GM19463 (cell line): ENCODE measurements at regions not wholly inside any gene's neighbourhood (a gene's known extent, or its start where the extent isn't known, plus 50 kb on each side); places are given as distances from the start of the nearest gene placed in this dataset.

ENCODE experiments used
- ATAC-seq: cut with Tn5 transposase; IDR thresholded peaks from one replicate; pipeline ENCODE4 v1.9.1; 2021; ENCODE audit warnings: mild to moderate bottlenecking, moderate library complexity; ENCODE audit not compliant: unreplicated experiment

DNA sequence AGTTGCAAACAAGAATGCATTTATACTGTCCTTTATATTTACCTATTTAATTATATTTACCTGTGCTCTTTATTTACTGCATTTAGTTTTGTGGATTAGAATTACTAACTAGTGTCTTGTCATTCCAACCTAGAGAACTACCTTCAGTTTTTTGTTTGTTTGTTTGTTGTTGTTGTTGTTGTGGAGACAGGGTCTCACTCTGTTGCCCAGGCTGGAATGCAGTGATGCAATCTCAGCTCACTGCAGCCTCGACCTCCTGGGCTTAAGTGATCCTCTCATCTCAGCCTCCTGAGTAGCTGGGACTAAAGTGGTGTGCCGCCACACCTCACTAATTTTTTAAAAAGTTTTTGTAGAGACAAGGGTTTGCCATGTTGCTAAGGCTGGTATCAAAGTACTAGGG is 156.4 kb upstream of the AKR1E2 start:
- ATAC-seq, result no peak

DNA sequence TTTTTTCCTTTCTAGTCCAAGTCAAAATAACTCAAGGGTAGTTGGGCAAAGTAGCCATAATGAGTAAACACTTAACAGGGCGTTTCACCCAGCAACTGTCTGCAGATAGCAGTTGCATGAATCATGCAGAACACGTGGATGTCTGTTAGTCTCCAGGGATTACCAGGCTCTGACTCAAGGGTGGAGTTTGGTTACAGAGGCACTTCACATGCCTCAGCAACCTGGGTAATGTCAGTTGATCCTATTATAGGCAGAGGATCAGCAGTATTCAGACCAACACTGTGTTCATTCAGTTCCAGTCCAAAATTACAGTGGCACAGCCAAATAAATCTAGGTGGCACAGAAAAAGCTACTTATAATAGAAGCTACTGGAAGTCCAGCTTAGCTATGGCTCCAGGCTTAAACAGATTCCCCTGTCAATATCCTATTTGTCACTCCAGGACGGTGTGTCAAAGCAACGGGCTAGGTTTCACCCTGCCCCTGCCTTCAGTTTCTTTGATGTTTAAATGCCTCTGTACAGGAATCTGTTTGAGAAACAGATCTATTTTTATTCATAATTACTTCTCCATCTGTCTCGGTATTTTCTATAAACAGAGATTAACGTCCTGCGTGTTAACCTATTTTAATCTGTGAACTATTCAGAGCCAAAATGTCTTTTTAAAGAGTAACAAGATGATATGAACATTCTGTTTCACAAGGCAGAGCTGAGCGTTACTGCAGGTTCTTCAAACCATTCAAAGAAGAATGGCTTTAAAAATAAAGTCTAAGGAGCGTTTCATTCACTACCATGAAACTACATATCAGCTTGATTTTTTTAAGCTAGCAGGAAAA is 162.6 kb upstream of the AKR1E2 start:
- peak; percentile 95 for ATAC-seq

DNA sequence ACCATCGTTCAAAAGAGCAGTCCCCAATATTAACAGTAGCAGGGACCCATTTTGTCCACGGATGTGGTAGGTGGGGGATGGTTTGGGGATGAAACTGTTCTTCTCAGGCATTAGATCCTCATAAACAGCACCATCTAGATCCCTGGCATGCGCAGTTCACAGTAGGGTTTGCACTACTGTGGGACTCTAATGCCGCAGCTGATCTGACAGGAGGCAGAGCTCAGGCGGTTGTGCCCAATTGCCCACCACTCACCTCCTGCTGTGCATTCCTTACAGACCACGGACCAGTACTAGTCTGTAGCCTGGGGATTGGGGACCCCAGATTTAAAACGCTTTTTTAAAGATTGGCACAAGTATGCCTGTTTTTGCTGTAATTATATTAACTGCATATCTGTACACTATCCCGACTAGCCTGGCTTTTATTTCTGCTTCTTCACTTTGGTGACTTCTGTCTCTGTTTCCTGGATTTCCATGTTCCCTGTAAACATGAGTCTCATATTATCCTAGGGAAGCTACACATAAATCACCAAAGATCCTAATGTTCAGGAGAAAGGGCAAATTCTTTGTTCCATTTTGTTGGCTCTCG is 163.3 kb upstream of the AKR1E2 start:
- no peak for ATAC-seq

DNA sequence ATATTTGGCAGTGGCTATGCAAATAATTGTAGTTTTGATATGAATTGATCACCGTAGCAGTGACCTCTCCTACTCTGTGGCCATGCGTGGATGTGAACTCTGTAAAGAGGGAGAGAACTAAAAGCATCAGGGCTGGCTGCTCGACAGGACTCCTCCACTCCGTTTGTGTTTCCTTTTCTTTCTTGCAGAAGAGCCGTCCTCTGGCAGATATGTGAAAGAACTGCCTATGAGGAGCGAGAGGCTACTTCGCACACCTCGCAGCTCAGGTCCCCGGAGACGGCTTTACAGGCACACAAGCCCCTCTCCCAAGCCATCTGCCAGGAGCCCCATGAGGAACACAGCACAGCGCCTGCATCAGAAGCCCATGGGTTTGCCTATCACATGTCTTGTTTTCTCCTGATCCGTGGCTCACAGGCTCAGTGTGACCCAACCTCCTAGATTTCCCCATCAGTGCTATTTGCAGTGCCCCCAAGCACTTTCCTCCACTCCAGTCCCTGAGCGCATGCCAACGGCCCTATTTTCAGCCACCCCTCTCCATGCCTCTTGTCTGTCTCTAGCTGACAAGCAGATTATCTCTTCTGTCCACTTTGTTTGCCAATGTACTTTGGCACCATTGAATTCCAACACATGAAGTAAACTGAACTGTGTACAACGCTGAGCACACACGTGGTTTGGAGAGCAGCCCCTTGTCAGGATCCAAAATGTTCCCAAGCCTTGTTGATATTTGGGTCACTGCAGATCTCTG is 164.3 kb upstream of the AKR1E2 start:
- ATAC-seq, result no peak

DNA sequence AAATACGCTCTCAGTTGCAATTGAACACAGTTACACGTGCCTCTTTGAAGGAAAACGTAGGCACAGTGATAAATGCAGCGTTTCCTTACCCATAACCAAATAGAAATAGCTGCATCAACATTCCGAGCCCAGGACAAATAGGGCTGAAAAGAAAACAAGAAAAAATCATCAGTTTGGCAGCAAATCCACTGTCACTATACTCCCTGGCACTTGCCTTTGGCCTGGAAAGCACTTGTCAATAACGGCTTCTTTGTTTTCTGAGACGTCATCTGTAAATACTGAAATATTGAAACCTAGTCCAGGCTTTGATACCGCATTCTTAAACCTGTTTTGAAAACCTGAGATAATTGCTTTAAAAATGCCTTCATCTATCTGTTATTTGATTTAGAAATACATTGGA is 167.2 kb upstream of the AKR1E2 start:
- no peak for ATAC-seq

DNA sequence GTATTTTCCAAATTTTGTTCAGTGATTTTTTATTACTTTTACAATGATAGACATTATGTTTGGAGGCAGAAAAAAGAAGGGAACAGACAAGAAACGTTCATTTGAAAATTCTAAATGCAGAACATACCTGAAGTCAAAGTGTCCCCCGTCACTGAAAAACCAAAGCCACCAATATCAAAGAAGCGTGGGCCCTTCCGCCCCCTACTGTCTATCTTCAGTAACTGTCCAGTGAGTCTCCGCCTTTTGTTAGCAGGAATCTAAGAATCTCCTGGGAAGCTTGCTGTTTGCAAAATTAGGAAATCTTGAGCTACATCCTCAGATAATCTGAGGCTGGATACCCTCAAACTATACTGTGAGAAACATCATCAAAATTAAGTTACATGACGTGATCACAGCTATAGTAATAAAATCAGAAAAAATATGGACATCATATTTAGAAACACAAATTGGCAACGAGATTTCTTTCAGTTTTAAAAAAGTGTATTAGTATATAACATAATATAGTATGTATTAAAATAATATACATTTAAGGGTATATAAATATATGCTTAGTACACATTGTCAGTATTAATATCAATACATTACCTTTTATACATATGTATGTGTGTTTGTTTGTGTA is 169.3 kb upstream of the AKR1E2 start:
- ATAC-seq, result no peak

DNA sequence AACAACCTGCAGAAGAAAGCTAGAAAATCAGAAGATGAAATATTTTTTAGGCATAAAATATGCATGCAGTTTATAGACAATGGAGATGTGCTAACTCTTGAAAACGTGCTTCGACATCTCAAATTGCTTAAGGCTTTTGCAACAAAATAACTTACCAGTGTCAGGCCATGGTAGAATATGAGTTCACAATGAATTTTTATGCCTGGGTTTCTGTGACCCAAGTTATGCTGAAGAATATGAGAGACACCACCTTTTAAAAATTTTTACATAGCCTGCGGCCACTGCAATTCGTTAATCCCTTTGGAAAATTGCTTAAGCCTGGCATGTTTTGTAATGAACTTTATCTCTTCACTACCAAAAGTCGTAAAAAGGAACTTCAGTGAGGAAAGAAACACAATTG is 170.1 kb upstream of the AKR1E2 start:
- no peak for ATAC-seq

DNA sequence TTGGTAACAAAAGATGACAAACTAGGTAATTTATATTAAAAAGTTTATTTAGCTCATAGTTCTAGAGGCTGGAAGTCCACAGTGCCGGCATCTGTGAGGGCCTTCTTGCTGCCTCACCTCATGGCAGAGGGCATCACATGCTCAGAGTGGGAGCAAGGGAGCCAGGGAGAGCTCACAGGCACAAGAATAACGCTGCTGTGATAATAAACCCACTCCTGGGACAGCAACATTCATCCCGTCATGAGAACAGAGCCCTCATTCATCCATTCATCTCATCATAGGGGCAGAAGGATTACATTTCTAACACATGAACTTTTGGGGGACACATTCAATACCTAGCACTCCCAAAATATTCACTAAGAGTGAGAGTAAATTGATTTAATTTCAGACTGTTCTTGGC is 170.6 kb upstream of the AKR1E2 start:
- no peak for ATAC-seq

DNA sequence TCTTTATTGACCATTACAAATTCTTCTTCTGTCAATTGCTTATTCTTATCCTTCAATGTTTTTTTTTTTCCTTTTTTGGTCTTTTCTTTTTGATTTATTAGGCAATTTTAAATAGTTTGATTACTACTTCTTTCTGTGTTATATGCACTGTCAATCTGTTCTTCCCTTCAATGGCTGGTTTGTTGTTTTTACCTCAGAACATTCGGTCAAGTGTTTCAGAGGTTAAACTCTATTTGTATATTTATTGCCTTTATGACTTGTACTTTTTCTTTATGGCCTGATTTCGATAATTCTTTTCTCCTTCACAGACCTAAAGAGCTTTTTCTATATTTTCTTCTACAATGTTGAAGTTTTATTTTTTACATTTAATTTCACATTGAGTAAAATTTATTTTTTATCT is 171.5 kb upstream of the AKR1E2 start:
- ATAC-seq, result no peak

DNA sequence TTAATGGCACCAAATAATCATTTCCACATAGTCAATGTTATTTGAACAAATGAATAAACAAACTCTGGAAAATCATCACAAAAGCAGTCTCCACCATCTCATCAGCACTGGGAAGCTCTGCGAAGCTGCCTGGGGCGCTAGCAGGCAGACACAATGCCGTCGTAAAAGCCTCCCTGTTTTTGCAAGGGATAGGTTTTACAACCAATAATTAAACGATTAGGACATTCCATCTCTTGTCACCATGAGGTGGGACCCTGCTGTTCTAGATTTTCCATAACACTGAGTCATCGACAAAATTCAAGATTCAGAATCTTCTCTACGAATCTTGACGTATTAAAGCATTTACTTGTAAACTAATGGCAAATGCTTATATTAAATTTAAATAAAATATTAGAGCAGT is 172.8 kb upstream of the AKR1E2 start:
- ATAC-seq, result no peak

DNA sequence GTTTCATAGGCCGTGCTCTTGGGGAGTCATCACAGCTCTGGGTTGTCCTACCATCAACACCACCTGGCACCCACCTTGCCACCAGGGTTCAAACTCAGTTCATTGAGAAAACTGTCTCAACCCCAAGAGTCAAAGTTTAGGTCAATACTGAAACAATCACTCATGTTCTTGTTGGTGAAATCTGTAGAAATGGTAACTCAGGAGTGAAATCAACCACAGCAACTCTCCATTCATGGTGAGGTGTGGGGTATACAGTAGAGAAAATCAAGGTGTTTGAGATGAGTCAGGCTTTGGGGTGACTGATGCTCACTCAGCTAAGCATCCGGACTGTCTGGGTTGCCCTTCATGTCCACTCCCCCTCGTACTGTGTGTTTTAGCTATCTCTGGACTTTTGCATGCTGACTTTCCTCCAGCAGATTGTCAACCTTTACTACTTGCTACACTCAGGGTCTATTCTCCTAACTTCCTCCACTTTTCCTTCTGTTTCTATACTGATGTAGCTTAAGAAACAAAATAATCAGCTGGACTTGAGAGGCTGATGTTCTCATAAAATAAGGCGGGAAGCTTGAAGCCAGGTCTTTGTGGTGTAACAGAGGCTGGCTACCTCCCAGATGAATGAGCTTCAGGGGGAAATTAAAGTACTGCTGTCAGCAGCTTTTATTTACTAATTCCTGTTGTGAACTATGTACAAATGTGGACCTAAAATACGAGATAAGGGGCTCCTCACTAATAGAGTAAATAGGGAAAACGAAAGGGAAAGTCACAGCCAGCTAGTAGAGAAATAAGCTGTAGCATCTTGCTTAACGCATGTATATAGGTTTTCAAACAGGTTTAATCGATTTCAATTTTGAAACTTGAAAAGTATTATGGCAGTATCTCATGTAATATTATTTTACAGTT is 173.6 kb upstream of the AKR1E2 start:
- peak; percentile 56 for ATAC-seq

DNA sequence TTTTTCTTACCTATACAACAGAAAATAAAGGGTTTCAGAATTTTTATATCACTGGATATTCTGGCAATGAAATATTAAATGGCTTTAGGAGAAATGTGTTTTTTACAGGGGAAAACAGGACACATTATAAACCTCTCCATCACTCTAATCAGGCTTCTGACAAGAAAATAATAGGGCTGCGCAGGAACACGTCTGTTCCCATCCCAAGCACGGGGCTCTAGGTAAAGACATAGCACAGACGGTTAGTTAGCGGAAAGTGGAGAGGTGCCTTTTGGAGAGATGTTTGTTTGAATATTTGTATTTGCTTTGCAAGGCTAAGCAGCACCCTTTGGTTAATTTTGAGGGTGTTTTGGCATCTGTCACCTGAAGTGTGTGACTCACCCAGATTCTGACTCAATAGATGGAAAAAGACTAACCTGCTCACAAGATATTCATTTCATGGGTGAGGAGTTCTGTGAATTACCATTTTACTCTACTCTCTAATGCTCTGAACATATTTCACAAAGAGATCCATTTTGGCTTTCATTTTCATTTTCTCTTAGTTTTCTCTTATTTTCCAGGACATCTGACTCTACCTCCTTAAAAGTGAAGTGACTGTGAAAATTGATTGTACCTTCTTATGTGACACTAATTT is 174.5 kb upstream of the AKR1E2 start:
- ATAC-seq, result no peak

DNA sequence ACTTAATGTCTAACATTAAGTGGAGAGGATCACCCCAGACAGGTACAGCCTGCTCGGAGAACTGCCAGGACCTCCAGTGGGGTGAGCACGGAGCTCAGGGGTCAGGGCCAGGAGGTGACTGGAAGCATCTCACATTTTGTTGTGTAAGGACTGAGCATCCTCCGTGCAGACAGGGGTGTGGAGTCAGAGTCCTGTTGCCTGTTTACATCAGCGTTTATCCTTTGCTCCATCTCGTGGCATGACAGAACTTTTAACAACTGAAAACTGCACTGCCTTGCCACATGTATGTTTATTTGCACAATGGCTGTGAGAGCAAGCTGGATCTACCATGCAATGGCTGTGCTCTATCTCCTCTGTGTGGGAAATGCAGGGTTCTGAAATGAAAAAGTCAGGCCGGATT is 175.4 kb upstream of the AKR1E2 start:
- ATAC-seq, result no peak

DNA sequence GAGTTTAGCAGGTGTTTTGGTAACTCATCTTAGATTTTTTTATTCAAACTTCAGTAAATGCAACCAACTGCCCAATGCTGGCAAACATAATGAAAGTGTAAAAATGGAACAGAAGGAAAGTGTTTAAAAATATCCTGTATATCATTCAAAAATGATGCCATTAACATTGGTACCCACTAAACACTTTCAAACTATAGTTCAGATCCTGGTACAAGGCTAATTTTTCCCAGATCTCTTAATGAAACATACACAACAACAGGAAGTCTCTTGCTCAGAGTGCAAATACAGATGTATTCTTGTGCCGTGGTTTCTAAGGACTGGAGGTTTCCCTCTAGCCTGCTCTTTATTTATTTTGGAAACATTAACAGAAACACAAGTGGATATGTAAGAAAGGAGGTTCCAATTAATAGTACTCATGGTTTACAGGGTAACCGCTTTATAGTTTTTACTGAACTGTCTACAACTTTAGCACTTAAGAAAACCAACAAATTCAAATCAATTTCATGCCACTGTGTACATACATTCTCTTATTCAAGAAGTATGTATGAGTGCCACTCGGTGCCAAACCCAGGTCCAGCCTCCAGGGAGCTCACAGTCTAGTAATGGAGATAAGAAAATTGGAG is 176.0 kb upstream of the AKR1E2 start:
- ATAC-seq, result no peak

DNA sequence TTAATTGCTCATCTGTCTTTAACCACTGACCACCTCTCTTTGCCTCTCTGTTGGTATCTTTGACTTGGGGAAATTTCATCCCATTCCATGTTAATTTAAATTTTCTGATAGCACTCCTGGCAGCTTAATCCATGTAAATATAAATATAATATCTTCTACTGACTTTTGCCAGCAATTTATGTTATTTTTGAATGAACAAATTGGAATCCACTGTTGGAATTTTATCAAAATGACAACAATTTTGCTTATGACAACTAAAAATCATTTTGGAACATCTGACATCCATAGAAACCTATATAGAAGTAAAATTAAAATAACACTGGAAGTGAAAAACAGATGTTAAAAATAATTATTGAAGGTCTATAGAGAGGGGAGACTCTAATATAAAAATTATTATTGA is 176.5 kb upstream of the AKR1E2 start:
- no peak for ATAC-seq

DNA sequence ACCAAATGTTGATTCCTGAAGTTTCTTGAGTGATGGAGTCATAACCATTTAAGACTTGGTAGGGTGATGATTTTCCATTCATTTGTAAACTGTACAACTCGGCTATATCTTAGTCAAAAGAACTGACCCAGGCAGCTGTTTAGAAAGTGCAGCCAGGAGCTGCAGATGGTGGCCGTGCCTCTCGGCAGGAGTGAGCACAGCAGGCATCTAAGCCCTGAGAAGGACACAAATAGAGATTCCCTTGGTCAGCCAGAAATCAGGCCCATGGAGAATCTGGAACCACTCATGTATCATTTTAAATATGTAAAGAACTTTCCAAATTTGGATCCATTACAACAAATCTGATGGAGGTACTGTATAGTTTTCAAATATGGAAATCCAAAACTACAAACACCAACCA is 177.0 kb upstream of the AKR1E2 start:
- no peak for ATAC-seq

DNA sequence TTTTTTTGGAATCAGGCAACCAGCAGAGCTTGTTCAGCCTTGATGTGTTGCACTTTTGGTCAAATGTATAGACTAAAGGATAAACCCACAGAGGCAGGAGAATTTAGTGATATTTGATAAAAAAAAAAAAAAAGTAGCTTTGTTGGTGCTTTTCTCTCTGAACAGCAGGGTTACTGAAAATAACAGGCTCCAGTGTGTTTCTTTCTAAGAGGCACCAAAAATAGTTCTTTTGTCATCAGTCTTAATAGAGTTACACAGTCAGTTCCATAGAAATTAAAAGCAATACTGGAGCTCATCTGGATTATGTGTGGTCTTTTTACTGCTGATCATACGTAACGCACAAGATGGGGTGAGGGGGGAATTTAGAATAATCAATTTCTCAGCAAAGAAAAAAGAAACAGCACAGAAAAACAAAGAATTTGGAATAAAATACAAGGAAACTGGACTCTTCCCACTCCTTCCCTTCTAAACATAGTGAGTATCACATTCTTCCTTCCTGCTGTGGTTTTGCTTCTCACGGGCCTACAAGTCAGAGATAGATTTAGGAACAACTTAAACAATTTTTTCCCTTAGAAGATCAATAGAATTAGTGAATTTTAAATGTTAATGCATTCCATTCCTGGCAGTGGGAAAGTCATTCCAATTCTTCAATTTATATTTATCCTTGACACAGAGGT is 178.8 kb upstream of the AKR1E2 start:
- no peak for ATAC-seq

DNA sequence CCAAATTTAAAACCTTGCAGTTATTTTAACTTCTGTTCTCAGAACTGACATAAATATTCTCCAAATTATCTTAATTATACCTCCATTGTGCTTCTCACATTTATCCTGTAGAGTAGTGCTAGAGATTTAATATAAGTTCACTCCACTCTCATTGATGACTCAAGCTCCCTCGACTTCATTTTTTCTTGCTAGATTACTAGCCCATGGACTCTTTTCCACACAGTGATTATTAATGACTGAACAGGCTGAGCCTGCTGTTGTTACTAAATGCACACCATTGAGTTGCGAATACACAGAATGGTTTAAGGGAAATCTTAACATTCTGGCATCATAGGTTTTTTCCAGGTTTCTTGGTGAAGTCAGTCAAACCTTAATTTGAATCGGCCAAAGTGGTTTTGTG is 179.5 kb upstream of the AKR1E2 start:
- no peak for ATAC-seq

DNA sequence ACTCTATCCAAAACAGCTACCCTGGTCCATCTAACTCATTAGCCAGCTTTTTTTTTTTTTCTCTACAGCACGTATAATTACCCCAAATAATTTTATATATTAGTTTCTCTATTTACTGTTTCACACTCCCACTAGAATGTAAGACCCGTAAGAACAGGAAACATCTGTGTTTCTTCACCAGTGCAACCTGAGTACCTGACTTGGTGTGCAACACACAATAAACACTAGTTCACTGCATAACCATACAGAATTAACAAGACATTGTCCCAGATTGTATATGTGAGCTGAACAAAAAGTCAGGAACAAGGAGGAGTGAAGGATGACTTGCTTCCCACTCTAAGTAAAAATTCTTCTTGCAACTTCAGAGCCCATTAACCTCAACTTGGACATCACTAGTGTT is 180.2 kb upstream of the AKR1E2 start:
- ATAC-seq, result no peak
